ENCODE measurements at regions not wholly inside any gene's neighbourhood (a gene's known extent, or its start where the extent isn't known, plus 50 kb on each side); places are given as distances from the start of the nearest gene placed in this dataset.

DNA sequence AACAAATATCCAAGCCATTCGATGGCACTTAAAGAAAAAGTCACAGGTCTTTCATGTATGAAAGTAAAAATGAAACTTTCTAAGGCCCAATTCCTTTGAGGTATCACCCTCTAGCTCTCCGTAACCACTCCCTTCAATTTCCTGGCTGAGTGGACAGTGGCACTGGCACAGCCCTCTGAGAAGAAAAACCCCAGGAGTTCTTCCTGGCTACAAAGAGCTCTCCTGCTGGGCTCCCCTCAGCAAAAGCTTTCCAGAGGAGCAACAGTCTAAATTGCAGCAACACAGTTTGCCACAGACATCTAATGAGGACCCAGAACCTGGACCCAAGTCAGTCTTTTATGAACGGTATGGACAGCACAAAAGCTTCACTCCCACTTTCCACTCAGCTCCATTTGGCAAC, 71.8 kb downstream of the FUNDC1 start:
- DNase-seq (ENCODE audit: low spot score) = no peak

DNA sequence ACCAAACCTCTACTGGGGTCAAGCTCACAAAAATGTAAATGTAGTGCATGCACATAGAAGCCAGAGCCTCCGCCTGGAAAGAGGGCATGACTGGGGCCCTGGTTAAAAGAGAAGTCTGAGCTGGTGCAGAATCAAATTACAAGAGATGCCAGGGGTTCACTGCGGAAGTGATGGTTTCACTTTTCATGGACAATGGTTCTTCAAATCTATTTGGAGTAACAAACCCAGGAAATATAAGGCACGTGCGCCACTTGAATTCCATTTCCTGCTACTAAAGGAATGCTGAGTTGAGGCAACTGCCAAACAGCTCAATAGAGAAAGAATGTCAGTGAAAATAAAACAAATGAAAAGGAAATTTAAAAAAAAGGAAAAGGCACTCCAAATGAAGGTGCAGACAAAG, 79.8 kb downstream of the FUNDC1 start:
- no peak for DNase-seq (ENCODE audit: low spot score)

DNA sequence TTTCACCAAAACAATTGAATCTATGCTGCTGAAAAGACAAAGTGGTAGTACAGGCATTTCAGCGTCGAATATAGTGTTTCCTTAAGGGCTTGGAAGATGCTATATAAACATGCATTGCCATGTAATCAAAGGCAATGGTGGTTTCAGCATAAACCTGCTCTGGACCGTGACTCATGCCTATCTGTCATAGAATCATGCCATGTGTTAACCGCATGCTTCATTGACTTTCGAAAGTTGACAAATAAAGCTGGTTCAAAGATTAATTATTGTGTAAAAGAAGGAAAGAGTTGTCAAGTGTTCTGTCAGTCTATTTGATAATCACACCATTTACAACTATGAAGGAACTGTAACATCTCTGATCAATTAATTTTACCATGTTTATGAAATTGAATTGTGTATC, 83.2 kb downstream of the FUNDC1 start:
- peak; percentile 69 for DNase-seq (ENCODE audit: low spot score)

DNA sequence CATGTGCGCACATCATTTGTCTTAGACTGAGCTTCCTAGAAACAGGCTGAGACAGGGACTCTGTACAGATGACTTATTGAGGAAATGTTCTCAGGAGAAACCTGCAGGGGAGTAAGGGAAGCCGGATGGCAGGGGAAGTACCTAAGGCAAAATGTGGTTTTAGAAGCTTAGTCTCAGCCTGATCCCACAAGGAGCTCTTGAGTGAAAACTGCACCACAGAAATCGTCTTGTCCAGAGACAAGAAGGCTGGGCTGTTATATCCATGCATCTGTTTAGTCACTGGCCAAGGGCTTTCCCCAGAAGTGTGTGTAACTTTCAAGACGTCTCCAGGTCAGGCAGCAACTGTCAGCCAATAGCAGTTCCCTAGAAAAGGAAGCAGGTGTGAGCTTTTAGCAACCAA, 86.0 kb downstream of the FUNDC1 start:
- no peak for DNase-seq (ENCODE audit: low spot score)

DNA sequence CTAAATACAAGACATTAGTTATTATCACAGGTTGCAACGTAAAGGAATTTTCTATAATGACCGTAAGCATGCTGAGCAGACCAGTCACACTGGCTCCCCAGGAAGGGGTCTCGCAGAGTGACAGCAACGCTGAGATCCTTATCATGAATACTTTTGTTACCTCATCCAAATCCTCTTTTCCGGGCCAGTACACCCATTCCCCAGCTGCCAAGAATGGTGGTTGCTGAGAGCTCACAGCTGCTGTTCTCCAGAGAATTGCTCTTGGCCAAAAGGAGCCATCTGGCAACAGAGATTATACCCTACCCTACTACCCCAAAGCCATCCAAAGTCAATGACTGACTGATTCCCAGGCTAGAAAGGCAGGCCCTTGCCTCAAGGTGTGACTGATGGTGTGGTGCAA, 91.6 kb downstream of the FUNDC1 start:
- DNase-seq (ENCODE audit: low spot score) = no peak

DNA sequence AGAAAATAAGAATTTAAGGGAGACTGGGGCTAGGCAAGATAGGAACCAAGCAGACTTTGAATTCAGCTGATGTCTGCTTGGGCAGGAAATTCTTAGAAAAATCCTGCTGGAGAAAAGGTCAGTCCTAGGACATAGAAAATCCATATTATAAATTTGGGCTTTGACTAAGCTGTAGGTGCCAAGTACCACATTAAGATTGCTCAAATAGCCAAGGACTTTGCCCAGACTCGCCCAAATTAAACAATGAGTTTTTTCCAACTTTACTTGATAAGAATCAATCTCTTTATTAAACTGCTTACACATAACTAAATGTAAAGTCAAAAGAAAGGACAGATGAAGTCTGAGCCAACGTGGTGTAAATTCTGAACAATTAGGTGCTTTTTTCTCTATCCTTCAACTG, 95.4 kb downstream of the FUNDC1 start:
- no peak for DNase-seq (ENCODE audit: low spot score)

DNA sequence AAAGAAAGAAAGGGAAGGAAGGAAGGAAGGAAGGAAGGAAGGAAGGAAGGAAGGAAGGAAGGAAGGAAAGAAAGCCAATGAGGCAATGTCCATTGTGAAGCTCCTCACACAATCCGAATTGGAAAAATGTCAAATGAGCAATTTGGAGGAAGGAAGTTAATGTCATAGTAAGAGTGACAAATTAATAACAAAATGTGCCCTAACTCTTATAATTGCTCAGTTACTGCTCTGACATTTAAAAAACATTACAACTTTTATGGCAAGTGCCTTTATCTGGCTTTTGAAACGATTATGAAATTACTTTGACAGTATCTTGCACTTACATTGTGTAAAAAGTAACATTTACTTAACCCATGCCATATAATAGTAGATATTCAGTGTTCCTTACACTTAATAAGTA, 96.5 kb upstream of the EFHC2 start:
- no peak for DNase-seq (ENCODE audit: low spot score)

- DNase-seq (ENCODE audit: low spot score) = no peak
Observed at GRCh38 chrX:44439242-44439794, 95.8 kb upstream of the EFHC2 start.

- DNase-seq (ENCODE audit: low spot score) = no peak
Observed at GRCh38 chrX:44435047-44435446, 91.6 kb upstream of the EFHC2 start.

- DNase-seq (ENCODE audit: low spot score) = no peak
Observed at GRCh38 chrX:44433556-44433955, 90.1 kb upstream of the EFHC2 start.

GRCh38 chrX:44432641-44433040, 89.2 kb upstream of the EFHC2 start:
- no peak for DNase-seq (ENCODE audit: low spot score)

GRCh38 chrX:44431194-44431593, 87.7 kb upstream of the EFHC2 start:
- DNase-seq (ENCODE audit: low spot score) = peak; percentile 16

- peak; percentile 5 for DNase-seq (ENCODE audit: low spot score)
Observed at GRCh38 chrX:44428989-44429627, 85.6 kb upstream of the EFHC2 start.

- DNase-seq (ENCODE audit: low spot score) = no peak
Observed at GRCh38 chrX:44422631-44423030, 79.2 kb upstream of the EFHC2 start.

GRCh38 chrX:44415639-44416386, 72.3 kb upstream of the EFHC2 start:
- DNase-seq (ENCODE audit: low spot score) = no peak

GRCh38 chrX:44401151-44401550, 57.7 kb upstream of the EFHC2 start:
- DNase-seq (ENCODE audit: low spot score) = no peak

DNA sequence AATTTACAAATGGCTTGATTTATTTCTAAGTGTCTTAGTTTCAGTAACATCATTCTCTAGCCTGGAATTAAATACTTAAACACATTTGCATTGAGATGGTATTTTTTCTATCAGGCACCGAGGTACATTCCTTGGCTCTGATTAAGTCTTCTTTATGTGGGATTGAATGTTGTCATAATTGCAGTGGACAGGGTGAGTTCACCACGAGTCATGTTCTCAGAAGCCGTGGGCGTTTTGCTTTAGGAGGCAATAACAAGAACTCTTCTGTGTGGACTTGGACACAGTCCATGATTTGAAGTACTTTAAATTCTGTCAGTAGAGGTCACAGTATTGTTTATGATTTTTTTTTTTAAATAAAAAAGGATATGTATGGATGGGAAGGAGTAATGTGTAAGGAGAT, 57.1 kb upstream of the EFHC2 start:
- DNase-seq (ENCODE audit: low spot score) = peak; percentile 60

DNA sequence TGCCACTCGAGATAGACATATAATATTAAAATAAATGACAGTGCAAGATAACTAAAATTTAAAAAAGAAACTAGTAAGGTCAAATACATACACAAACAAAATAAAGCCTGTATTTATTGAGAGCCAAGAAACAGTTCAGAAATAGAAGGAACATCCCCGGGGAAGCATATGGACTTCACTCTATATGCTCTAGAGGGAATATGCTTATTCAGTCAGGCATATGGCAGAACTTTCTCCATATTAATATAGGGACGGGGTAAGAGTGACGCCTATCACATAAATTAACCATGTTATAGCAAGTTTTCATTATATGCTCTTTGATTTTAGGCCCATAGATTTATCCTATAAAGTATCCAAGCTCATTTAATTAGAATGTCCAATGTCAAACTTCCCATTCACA, 56.7 kb upstream of the EFHC2 start:
- no peak for DNase-seq (ENCODE audit: low spot score)

Measured in SW480 (cell line).